ENCODE measurements at regions not wholly inside any gene's neighbourhood (a gene's known extent, or its start where the extent isn't known, plus 50 kb on each side); places are given as distances from the start of the nearest gene placed in this dataset.

DNA sequence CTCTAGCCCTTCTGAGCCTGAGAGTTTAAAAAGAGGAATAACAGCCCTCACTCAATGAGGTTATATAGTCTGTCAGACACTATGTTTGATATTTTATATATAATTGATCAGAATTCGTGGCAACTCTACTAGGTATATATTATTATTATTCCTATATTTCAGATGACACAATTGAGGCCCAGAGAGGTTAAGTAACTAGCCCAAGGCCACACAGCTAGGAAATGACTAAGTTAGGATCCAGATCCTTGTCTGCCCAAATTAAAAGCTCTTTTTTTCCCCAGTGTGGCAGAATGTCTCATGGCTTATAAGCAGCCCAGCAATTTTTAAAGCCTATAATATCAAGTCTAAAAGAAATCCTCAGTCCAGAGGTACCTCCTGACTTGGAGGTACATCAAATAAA, 1119.9 kb upstream of the AUTS2 start:
- TF ChIP-seq POLR2AphosphoS5 (IDR thresholded peaks at IDR 0.05; ENCODE audit: low read depth, low read length) (no peak), TAF1 (IDR thresholded peaks at IDR 0.05; ENCODE audit: borderline replicate concordance, insufficient read depth, low read length) (no peak), FOXP2 (optimal IDR thresholded peaks at IDR 0.05; ENCODE audit: borderline replicate concordance, extremely low read depth, extremely low read length, insufficient read depth) (no peak), SIN3A (IDR thresholded peaks at IDR 0.05; ENCODE audit: borderline replicate concordance, insufficient read depth, low read length) (no peak), REST (IDR thresholded peaks at IDR 0.05; ENCODE audit: insufficient read depth in 1 of 2, low read depth in 2 of 2, low read length in 2 of 2) (no peak)

DNA sequence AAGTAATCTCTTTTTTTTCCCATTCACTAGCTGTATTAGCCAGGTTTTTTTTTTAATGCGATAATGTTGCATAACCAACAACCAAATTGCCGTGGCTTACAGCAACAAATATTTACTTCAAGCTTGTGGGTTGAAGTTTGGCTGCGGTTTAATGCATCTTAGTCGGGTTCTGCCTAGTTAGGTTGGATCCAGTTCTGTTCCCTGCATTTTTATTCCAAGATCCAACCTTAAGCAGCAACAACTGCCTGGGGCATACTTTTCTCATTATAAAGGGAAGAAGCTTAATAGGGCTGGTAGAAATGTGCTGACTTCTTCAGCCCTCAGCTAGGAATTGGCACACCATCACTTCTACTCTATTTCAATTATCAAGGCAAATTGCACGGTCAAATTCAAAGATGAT, 1115.5 kb upstream of the AUTS2 start:
- TF ChIP-seq FOXP2 (optimal IDR thresholded peaks at IDR 0.05; ENCODE audit: borderline replicate concordance, extremely low read depth, extremely low read length, insufficient read depth) (no peak), TAF1 (IDR thresholded peaks at IDR 0.05; ENCODE audit: borderline replicate concordance, insufficient read depth, low read length) (no peak), SIN3A (IDR thresholded peaks at IDR 0.05; ENCODE audit: borderline replicate concordance, insufficient read depth, low read length) (no peak), REST (IDR thresholded peaks at IDR 0.05; ENCODE audit: insufficient read depth in 1 of 2, low read depth in 2 of 2, low read length in 2 of 2) (no peak), POLR2AphosphoS5 (IDR thresholded peaks at IDR 0.05; ENCODE audit: low read depth, low read length) (no peak)

DNA sequence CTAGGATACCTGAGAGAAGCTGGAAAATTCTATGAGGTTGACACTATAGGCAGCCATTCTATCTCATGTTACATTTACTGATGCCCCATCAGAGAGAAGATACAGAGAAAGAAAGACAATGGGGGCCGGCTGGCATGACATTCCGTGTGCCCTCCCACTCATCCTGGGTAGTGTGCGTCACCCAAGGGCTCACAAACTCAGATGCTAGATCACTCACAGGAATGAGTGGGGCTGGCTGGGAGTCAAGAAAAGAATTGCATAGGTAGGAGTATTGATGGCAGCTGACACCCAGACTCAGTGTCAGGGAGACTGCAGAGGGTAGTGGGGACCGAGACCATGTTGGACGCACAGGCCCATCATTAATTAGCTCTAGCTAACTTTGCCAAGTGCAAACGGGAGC, 1113.5 kb upstream of the AUTS2 start:
- TF ChIP-seq POLR2AphosphoS5 (IDR thresholded peaks at IDR 0.05; ENCODE audit: low read depth, low read length) (no peak), TAF1 (IDR thresholded peaks at IDR 0.05; ENCODE audit: borderline replicate concordance, insufficient read depth, low read length) (no peak), FOXP2 (optimal IDR thresholded peaks at IDR 0.05; ENCODE audit: borderline replicate concordance, extremely low read depth, extremely low read length, insufficient read depth) (no peak), SIN3A (IDR thresholded peaks at IDR 0.05; ENCODE audit: borderline replicate concordance, insufficient read depth, low read length) (no peak), REST (IDR thresholded peaks at IDR 0.05; ENCODE audit: insufficient read depth in 1 of 2, low read depth in 2 of 2, low read length in 2 of 2) (no peak)

DNA sequence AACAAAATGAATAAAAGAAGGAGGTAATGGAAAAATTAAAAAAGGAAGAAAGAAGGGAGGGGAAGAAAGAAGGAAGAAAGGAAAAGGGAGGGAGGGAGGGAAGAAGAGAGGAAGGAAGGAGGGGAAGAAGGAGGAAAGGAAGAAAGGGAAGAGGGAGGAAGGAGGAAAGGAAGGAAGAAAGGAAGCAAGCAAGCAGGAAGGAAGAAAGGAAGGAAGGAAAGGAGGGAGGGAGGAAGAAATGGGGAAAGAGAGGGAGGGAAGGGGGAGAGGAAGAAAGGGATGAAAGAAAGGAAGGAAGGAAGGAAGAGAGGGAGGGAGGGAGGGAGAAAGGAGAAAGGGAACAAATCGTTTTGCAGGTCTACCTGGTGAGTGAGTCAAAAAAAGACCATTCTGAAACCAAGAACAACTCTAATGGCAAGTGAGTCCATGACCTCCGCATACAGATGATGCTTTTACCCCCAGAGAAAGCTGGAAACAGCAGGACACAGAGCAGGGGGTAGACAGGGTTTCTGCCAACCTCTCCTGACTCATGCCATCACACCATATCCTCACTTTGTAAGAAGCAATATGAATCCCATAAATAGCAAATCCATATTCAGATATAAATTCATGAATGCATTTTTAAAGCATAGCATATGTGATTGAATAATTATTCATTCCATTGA, 1112.9 kb upstream of the AUTS2 start:
- TF ChIP-seq REST (IDR thresholded peaks at IDR 0.05; ENCODE audit: insufficient read depth in 1 of 2, low read depth in 2 of 2, low read length in 2 of 2), result no peak
- TF ChIP-seq POLR2AphosphoS5 (IDR thresholded peaks at IDR 0.05; ENCODE audit: low read depth, low read length), result no peak
- TF ChIP-seq TAF1 (IDR thresholded peaks at IDR 0.05; ENCODE audit: borderline replicate concordance, insufficient read depth, low read length), result no peak
- TF ChIP-seq FOXP2 (optimal IDR thresholded peaks at IDR 0.05; ENCODE audit: borderline replicate concordance, extremely low read depth, extremely low read length, insufficient read depth), result no peak
- no peak for TF ChIP-seq SIN3A (IDR thresholded peaks at IDR 0.05; ENCODE audit: borderline replicate concordance, insufficient read depth, low read length)

Data from PFSK-1 (cell line).